ENCODE measurements at regions not wholly inside any gene's neighbourhood (a gene's known extent, or its start where the extent isn't known, plus 50 kb on each side); places are given as distances from the start of the nearest gene placed in this dataset.
"Not testable (repeated sequence)": the region's sequence is repeated elsewhere in the genome, so short reads cannot be mapped to it uniquely, and the experiment has no call there.

DNA sequence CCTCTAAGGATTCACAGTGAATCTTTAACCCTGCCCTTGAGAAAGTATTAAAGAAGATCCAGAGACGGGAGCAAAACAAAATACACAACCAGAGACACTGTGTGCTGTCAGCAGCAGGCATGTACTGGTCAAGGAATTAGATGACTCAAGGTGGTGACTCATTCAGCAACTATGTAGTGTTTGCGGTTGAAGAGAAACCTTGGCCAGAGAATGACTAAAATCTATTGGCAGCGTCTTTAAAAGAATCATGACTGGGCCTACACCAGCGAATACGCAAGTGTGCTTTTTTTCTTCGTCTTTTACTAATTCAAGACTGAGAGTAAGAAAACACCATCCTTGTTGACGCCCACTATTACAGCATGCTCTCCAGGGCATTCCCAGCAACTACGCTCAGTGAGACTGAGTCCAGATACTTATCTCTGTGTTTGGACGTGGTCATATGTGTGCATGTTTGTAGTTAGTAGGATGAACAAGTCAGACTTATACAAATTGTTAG is 72.4 kb upstream of the BACH2 start:
- no peak for DNase-seq

GRCh38 chr6:90368601-90369000 is 72.0 kb upstream of the BACH2 start:
- no peak for DNase-seq

GRCh38 chr6:90368001-90368400 is 71.4 kb upstream of the BACH2 start:
- no peak for DNase-seq

GRCh38 chr6:90365565-90366219 is 69.0 kb upstream of the BACH2 start:
- DNase-seq: no peak

GRCh38 chr6:90365002-90365401 is 68.4 kb upstream of the BACH2 start:
- no peak for DNase-seq

DNA sequence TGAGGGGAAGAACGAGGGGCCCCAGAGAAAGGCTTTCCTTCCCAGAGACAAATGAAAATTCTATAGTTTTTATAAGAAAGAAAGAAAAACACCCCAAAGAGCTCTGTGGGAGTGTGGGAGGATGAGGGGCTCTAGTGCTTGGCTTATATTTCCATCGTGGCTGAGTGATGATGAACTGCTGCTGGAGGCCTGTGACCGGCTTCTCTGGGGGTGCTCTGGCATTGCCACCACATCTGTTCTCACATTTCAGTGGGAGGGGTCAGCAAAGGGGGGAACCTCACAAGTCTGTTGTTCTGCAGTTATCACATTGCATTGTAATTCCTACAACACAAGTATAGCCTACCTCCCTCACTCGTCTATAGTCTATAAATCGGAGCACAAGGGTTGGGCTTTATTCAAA is 67.6 kb upstream of the BACH2 start:
- no peak for DNase-seq

DNA sequence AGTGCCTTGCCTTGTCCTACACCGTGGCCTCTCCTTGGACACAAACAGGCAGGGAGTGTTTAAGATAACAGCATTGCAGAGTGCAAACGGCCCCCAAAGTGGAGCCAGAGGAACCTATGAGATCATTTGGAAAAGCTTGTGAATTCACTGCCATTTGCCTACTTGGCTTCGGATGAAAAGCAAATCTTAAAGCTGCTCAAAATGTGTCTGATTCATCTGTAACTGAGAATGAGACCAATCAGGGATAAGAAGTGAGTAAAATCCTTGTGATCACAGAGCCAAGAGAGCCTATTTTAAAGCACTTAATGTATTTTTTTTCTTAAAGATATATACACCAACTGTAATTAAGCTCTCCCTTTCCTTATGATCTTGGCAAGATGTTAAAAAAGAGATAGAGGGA is 65.7 kb upstream of the BACH2 start:
- no peak for DNase-seq

DNA sequence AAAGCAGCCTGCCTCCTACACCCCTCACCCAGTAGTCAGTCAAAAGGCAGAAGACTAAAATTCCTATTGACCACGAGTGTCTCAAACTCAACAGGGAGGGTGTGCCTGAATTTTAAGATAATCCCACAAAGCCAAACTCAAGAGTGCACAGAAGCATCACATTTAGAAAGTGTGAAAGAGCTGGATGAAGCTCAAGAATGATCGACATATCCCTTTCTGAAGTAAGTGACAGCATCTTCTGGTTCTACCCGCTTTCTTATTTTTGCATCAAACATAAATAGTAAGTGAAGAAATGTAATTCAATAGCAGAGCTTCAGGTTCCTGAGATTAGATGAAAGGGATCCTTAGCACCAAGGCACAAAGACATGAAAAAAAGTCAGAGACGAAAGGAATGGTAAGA is 64.5 kb upstream of the BACH2 start:
- no peak for DNase-seq

DNA sequence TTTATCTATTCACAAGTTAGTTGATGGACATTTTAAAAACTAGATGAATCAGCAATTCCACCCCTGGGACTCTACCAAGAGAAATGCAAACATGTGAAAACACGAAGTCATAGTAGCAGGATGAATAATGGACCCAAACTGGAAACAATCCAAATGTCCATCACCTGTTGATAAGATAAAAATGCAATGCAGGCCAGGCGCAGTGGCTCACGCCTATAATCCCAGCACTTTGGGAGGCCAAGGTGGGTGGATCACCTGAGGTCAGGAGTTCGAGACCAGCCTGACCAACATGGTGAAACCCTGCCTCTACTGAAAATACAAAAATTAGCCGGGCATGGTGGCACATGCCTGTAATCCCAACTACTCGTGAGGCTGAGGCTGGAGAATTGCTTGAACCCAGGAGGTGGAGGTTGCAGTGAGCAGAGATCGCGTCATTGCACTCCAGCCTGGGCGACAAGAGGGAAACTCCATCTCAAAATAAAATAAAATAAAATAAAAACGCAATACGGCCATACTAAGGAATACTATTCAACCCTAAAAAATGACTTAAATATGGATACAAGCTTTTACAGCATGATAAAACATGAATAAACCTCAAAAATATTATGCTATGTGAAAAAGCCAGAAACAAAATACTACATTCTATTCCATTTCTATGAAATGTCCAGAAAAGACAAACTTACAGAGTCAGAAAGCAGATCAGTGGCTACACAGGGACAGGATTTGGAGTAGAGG is 61.6 kb upstream of the BACH2 start:
- DNase-seq: not testable (repeated sequence)

DNA sequence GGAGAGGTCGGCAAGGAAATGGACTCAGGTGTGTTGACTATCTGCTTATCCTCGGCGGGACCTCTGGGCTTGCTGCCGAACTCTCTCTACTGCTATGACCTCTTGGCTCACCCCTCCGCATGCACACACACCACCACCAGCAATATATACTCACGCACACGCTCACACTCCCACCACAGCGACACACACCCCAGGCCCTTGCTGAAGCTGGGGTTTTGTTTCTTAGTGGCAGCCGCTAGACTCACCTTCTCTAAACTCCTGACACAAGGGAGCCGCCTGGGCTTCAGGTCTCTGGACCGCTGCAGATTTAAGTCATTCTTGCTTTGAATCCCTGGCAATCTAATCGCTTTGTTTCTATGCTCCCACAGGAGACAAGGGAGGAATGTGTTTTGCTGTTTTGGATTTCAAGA is 59.4 kb upstream of the BACH2 start:
- DNase-seq: no peak

DNA sequence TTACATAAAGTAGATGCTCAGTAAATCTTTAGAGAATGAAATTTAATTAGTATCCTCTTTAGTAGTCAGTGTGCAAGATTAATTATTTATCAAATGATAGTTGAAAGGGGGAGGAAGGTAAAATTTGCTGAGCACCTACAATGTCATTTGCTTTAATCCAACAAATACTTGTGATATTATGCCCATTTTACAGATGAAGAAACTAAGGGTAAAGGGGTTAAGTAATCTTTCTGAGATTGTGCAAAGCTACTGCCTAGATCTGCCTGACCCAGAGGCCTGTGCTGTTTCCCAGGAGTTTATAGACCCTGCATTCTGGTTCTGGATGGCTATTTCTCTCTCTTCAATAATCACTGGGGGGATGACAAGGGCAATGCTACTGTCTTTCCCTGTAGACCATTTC is 58.3 kb upstream of the BACH2 start:
- no peak for DNase-seq

GRCh38 chr6:90351696-90352095 is 55.1 kb upstream of the BACH2 start:
- no peak for DNase-seq

DNA sequence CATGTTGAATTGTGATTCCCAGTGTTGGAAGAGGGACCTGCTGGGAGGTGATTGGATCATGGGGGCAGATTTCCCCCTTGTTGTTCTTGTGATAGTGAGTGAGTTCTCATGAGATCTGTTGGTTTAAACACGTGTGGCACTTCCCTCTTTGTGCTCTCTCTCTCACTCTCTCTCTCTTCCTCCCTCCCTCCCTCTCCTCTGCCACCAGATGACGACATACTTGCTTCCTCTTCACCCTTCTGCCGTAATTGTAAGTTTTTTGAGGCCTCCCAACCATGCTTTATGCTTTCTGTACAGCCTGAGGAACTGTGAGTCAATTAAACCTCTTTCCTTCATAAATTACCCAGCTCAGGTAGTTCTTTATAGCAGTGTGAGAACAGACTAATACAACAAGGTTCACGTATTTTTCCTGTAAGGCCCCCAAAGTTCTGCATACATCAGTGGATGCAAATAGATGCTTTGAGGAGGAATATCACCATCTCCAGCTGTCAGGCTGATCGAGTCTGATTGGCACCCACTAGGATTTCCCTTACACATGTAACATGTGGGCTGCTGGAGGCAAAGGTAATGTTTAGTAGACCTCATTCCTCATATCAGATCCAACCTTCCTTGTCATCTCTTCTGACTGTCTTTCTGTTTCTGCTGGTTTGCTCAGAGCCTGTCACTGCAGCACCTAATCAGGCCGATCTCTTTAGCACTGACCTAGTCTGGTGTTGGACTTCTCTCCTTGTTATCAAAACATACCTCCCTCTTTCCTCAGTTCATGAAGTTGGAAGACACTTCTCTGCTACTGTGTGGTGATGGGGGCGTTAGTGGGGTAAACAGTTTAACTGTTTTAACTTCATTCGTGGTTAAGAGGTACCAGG is 54.3 kb upstream of the BACH2 start:
- DNase-seq: no peak

DNA sequence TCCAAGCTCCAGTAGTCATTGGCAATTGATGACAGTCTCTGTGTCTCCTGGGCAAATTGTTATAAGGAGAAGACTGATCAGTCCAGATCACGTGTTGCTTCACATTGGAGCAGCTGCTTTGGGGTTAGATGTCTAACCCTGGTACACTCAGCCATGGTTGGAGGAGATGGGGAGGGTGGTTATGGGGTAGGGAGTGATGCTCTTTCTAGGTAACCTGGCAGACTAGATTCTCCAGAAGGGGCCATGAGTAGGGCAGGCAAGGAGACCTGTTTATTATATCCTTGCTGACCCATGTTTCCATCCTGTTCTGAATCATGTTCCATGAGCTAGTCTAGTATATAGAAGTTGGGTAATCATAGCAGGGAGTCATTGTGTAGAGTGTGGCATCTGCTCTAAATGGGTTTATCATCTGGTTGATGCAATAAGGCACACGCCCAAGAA is 50.8 kb upstream of the BACH2 start:
- no peak for DNase-seq

DNA sequence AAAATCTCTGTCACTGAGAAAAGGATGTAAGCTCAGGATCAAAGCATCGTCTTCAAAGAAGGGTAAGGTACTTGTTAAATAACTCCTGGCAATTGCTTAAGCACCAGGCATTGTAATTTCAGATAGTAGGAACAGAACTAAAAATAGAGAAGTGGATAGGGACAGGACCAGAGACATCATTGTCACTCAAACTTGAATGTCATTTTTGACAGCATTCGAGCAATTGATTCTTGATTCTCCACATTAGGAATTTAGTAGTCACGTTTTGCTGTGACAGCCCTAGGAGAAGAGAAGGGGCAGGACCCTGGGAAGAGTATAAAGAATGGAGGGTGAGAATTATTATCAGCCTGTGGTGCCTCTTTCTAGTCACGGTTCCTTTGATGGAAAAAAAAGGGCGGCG is 50.1 kb upstream of the BACH2 start:
- DNase-seq: no peak
